ENCODE measurements at regions not wholly inside any gene's neighbourhood (a gene's known extent, or its start where the extent isn't known, plus 50 kb on each side); places are given as distances from the start of the nearest gene placed in this dataset.

- CTCF ChIA-PET = interaction anchor here (0.5 kb wide), 1 partner anchor 105 kb away, joined by 3 read pairs; no protein-coding TSS in a partner anchor
- POLR2A ChIA-PET = no interaction called here
- no TSS peak for BruUV-seq (replicated peaks)
- H3K9me3 ChIP-seq (ENCODE audit: control insufficient read depth, insufficient read depth, low read depth, low read length) = no peaks in the 10 kb centered on the region
- in situ Hi-C loops (cut with HindIII; ENCODE audit: low pct_unique_long_range_greater_than_20kb, low sequenced_read_pairs) = no loop called here
- H3K4me3 ChIP-seq (ENCODE audit: low read depth in 2 of 2, low read length in 2 of 2) = no peak overlapping the region
- intact Hi-C loops (cut with micrococcal nuclease; ENCODE audit: unreplicated experiment) = no loop called here
- H3K27me3 ChIP-seq (ENCODE audit: control insufficient read depth, insufficient read depth, low read length) = no peaks in the 10 kb centered on the region
- H3K4me1 ChIP-seq (ENCODE audit: control insufficient read depth, insufficient read depth, low read length) = no peaks in the 10 kb centered on the region
- no peak for TF ChIP-seq CTCF (IDR thresholded peaks at IDR 0.05)
- TF ChIP-seq SIN3A (IDR thresholded peaks at IDR 0.05; ENCODE audit: borderline replicate concordance, insufficient read depth, low read depth, low read length) = no peak
- no peak for TF ChIP-seq REST (IDR thresholded peaks at IDR 0.05; ENCODE audit: insufficient read depth in 1 of 2, low read depth in 2 of 2, low read length in 1 of 2)
- no peak for TF ChIP-seq POLR2AphosphoS5 (IDR thresholded peaks at IDR 0.05; ENCODE audit: low read depth, low read length)
- DNase-seq (ENCODE audit: low read depth, low spot score) (no peak), ATAC-seq (no peak)
- H3K27ac ChIP-seq (ENCODE audit: low read length) = no peak overlapping the region
- no peaks in the 10 kb centered on the region for H3K36me3 ChIP-seq (ENCODE audit: control insufficient read depth, insufficient read depth, low read length)
Measured at GRCh38 chr10:120406376-120406775, 50.7 kb upstream of the PLPP4 start.
